A673 (cell line): ENCODE measurements at regions not wholly inside any gene's neighbourhood (a gene's known extent, or its start where the extent isn't known, plus 50 kb on each side); places are given as distances from the start of the nearest gene placed in this dataset.

ENCODE experiments used
- EZH2 ChIP-seq: fragments of 200-600 bp; sonication (generic); IDR thresholded peaks from 2 replicates; pipeline ENCODE4 v1.6.1; 2017; ENCODE audit warnings: borderline replicate concordance, low read depth, mild to moderate bottlenecking, mixed read lengths, antibody characterized with exemption, low read length; ENCODE audit not compliant: poor library complexity, severe bottlenecking
- TF ChIP-seq, protein P1 (sequence below): fragments of 300-800, 200-600 bp; sonication (generic); conservative IDR thresholded peaks from 2 replicates; pipeline ENCODE4 v1.5.1; 2017; ENCODE audit warnings: low read depth, mild to moderate bottlenecking, antibody characterized with exemption, low read length, moderate library complexity, mixed read lengths

GRCh38 chr15:26451995-26452394 is 320.9 kb downstream of the GABRB3 start:
- TF ChIP-seq EZH2 = no peak
- TF ChIP-seq, protein P1, sequence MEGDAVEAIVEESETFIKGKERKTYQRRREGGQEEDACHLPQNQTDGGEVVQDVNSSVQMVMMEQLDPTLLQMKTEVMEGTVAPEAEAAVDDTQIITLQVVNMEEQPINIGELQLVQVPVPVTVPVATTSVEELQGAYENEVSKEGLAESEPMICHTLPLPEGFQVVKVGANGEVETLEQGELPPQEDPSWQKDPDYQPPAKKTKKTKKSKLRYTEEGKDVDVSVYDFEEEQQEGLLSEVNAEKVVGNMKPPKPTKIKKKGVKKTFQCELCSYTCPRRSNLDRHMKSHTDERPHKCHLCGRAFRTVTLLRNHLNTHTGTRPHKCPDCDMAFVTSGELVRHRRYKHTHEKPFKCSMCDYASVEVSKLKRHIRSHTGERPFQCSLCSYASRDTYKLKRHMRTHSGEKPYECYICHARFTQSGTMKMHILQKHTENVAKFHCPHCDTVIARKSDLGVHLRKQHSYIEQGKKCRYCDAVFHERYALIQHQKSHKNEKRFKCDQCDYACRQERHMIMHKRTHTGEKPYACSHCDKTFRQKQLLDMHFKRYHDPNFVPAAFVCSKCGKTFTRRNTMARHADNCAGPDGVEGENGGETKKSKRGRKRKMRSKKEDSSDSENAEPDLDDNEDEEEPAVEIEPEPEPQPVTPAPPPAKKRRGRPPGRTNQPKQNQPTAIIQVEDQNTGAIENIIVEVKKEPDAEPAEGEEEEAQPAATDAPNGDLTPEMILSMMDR = no peak
